Glomerular endothelial cell (primary cell): ENCODE measurements at regions not wholly inside any gene's neighbourhood (a gene's known extent, or its start where the extent isn't known, plus 50 kb on each side); places are given as distances from the start of the nearest gene placed in this dataset.
A peak's percentile ranks its signal among the peaks of the same experiment; 100 is the strongest.

Experiments used
- DNase-seq: peaks from one replicate; pipeline ENCODE4 v3.0.0-alpha.2; 2011; ENCODE audit warnings: low read depth, low spot score; ENCODE audit errors: extremely low read depth

DNA sequence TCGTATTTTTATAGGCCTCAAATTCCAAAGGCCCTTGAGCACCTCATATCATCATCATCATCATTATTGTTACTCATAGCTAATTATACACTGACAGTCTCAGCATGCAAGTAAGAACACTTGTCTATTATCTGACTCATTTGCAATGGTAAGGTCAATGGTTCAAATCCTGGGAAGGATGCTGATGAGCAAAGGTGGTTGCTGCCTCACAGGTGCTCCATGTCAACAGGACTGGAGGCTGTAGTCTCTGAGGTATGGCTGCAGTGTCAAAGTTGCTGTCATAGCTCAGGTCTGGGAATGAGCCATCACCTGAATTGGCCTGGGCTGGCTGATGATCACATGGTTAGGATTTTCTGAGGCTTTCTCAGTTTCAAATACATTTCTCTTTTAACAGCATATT lies 379.3 kb downstream of the BCL11A start:
- DNase-seq, result no peak

DNA sequence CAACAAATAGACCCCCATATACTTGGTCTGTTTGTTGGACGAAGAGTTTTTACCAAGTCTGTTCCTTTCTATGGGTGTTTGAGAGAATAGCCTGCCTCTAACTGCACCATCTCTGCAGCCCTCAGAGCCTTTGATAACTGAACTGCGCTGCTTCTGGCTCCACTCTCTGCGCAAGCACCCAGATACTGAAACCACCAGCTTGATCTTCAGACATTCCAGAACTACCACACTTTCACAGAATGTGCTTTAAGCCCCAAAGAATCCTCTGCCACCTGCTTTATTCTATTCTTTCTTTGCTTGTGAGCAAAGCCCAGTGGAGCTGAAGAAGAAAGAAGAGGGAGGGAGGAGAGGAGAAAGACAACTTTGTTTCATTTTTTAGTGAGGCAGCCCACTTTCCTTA lies 380.7 kb downstream of the BCL11A start:
- no peak for DNase-seq

DNA sequence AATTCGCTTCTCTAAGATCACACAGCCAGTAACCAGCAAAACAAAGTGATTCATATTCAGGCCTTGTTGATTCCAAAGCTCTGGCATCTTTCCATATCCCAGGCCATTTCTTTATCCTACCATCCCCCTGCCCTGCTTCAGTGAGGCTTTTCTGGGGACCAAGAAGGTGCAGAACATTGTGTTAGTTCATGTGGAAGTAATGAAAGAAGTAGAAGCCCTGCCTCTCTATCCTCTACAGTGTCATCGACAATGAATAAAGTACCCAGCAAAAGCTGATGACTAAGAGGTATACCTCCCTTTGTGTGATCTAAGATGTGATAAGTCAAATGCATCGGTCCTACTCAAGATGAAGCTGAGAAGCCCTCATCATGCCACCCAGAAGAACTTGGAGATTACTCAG lies 383.2 kb downstream of the BCL11A start:
- DNase-seq, result no peak

DNA sequence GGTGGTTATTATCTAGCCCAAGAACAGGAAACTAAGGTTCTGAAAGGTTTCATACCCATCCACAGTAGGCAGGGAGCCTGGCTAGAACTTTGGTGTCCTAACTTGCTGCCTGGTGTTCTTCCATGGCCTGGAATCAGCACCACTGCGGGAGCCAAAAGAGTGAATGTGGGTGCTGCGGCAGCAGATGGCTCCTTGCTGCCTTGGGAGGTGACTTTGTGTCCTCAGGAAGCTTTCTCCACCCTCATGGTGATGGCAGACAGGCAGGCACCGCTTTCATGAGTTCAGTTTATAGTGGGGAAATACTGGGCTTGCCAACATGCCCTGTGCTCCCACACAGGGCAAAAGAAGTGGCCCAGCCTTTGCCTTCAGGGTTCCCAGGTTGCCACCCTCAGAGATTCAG lies 385.2 kb downstream of the BCL11A start:
- no peak for DNase-seq

DNA sequence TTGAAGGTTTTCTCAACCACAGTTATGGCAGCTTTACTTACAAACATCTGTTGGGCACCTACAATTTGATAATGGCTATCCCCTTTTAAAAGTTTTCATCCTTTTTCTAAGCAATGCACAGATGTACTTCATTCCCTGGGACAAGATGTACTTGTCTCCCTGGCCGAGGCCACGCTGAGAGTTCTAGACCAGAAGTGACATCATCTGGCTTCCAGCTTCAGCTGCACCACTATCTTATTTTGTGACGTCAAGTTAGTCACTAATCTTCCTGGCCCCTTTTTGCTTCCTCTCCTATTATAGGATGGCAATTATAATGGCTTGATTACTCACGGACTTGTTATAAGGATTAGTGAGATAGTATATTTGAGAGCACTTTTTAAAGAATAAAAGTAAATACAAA lies 386.4 kb downstream of the BCL11A start:
- DNase-seq, result no peak

DNA sequence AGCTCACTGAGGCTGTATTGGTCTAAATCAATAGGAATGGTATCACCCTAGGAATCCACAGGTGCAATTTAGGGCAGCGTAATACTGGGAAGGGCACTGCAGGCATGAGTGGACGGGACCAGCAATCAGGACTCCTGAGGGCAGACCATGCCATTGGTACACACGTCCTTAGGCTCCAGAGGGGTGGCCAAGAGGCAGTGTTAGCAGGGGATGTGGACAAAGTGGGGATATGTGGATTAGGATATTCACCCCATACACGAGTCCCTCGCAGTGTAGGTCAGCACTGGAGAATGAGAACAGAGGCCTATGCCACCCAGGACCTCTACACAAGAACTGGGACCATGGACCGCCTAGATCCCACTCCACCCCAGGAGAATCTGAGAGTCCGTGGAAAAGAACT lies 389.8 kb downstream of the BCL11A start:
- DNase-seq, result no peak

DNA sequence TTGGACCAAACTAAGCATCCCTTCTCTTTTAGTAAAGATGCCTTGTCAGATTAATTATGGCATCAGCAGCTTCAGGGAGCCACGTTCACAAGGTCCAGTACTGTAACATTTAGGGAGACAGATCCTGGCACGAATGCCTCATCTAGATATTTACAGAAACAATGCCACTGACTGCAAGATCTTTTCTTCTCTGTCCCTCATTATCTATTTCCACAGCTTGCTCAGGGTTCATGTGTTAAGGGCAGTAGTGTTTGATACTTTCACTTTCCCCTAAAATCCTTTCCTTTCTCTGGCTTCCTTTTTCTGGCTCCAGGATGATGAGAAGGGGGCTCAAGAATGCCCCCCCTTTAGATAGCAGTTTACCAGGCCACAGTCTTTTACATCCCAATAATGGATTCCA lies 393.9 kb downstream of the BCL11A start:
- DNase-seq, result no peak

DNA sequence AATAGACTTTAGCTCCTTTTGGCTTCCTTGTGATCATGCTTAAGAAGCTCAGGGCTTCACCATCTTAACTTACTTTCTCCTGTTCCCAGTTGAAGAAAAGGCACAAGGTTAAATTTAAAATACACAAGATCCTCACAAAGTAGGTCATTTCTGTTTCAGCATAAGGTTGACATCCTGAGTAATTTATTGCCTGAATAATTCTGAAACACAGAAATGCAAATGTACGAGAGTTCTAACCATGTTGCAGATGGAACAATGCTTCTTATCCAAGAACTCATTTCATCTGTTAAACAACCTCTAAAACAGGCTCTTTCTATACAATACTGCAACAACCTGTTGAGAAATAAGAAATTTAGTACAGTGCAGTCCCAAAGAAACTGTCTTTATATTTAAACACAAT lies 395.2 kb downstream of the BCL11A start:
- no peak for DNase-seq

DNA sequence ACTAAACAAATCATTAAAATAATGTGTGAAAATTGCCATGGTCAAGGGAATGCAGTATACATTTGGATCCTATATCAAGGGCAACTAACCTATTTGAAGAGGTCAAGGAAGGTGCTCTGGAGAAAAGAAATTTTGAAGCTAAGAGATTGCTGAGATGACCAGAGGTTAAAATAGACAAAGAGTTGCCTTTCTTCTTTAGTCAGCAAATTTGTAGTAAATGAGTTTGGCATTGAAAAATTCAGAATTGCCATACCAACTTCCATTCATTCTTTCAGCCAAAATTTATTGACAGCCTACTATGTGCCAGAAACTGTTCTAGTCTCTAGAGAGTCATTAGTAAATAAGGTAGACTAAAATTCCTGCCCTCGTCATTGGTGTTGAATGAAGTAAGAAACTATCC lies 396.2 kb downstream of the BCL11A start:
- DNase-seq, result no peak

DNA sequence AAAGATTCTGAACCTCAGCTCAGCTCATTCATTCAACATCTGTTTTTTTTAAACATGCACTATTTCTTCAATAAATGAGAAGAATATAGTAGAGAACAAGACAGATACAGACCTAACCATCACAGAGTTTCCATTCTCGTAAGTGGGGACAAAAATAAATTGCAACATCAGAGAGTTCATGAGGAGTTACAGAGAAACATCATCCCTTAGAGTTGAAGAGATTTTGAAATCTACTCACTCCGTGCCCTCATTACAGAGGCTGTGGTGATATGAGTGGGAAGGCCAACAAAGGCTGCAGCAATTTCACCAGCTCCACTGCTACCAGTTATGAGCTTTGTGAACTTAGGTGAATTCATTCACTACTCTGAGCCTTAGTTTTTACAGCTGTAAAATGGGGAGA lies 399.3 kb downstream of the BCL11A start:
- no peak for DNase-seq

DNA sequence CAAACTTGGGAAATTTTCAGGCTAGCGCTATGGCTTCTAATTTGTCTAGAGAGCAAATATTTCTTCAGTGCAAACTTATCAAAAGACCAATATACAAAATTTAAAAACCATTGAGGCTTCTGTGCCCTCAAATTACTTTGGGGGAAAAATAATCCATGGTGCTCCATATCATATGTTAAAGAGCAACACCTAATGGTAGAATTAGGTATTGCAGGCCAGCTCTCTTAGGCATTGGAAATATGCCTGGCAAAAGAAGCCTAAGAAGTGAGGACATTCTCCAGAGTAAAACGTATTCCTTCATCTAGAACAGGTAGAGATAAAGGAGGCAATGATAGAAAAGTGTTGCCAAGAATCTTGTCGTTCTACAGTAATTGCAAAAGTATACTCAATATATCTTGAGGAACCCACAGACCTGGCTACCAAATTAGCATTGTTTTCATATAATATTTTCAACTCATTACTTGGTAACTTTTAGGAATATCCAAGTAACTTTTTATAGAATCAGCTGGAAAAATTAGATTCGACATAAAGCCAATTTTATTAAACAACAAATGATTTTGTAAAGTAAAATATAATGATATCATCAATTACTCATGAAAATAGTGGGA lies 401.1 kb downstream of the BCL11A start:
- peak; percentile 2 for DNase-seq

DNA sequence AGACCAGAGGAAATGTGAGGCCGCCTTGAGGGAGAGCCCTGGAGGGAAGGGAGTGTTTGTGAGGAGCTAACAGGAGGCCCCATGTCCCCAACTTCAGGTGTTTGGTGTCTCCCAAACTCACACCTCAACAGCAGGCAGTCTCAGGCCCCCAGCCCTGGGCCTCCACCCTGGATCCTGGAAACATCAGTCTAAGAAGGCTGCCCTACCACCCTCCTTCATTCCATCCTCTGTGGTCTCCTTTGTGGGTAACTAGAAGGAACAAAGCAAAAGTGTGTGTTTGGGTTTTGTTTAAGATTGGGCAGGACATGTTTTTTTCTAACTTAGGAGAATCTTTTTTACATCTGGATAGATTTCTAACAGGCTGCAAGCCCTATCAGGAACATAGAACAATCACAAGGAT lies 404.3 kb downstream of the BCL11A start:
- DNase-seq, result no peak

DNA sequence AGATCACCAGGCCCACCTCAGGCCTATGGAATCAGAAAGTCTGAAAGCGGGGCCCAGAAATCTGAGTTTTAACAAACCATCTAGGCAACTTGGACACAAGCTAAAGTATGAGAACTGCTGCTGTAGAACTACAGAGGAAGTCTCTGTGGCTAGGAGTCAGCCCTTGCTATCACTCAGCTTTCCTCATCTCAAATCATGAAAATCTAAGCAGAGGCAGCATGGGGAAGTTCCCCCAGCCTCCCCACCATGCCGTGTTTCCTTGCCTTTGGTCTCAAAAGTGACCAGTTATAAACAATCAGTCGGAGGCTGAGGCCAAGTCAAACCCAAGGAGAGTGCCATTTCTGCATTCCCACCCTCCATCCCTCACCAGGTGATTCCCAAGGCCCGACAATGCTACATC lies 404.7 kb downstream of the BCL11A start:
- no peak for DNase-seq

DNA sequence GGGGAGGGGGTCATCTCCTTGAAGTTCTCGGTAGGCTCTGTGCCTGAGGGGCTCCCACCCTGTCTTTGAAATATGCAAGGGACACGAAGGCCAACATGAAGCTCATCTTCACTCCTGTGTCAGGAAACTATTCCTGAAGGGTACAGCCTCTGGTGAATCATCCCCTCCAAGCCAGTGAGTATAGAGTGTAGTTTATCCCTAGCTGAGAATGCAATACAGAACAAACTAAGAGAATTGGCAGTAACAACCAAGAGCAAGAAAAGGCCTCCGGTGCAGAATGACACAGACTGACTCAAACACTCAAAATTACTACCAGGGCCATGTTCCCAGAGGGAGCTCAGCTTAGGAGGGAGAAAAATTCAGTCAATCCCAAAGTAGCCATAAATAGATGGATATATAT lies 413.3 kb downstream of the BCL11A start:
- DNase-seq, result no peak

DNA sequence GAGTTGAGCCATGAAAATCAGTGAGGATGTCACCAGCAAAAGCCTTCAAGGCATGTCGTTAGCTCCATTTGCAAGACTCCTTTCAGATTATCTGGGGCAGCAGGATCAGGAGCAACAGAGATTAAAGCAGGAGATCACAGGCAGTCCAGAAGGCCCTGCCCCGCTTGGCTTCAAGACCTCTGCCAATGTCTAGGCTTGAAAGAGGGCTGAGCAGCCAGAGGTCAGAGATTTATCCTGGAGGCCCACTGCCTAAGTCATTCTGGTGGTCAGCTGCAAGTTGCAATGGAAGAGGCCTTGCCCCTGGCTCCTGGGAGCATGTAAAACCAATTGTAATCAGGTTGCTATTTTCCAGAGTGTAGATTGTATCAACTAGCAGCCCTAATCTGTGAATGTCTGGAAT lies 416.5 kb downstream of the BCL11A start:
- no peak for DNase-seq

DNA sequence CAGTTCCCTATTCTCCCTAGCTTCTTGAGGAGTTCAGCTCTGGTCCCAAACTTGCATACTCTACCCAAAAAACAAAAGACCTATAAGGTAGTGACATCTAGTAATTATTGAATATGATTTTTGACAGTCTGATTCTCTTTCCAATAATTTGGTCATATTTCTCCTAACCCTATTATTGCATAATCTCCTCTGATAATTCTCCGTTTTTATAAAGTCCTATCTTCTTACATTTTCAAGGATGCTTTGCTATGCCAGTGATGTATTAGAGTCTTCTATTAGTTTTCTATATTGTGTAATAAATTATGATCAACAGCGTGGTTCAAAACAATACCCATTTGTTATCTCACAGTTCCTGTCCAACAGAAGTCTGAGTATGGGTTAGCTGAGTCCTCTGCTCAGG lies 426.3 kb downstream of the BCL11A start:
- DNase-seq, result no peak

DNA sequence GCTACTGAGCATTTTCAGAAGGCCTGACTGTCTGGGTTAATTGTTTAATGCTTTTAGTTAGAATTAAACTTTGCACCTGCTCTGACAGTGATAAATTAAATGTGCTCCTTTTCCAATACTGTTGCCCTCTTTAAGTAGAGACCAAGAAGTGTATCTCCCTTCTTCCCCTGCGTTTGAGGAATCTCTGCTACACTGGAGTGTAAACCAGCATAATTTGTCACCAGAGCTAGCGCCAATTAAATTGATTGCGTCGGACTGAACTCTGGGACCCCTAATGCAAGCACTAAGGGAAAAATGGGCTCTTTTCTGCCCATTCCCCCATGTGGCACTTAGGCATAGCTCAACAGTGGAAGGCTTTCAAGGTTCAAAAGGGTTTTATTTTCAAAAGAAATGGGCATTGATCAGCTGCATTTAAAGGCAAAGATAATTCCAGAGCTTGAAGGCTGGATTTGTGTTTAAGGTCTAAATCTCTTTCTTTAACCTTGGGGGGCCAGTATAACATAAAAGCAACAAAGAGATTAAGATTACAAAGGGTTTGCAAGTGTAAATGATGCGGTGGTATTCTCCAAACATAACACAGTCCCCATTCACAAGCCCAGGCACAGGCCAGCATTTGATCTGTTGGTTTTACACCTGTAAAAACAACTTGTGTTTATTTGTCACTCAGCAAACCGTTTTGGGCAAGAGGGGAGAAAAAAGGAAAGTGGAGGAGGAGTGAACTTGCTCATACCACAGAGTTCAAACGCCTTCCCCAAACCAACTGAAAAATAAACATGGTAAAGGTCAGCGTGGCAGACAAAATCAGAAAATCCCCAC lies 427.6 kb downstream of the BCL11A start:
- DNase-seq, result no peak

DNA sequence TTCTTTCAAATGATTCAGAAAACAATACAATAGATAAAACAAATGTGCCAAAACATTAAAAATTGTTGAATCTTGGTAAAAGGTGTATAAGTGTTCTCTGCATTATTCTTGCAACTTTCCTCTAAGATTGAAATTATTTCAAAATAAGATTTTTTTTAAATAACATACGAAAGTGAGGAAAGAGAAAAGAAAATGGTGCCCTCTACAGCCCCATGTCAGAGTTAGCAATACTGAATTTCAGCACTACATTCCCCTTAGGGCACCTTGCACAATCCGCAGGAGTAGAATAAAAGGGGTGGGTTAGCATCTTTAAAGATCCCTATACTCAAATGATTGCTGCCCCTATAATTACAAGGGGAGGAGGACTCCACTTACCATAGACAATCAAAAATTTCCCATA lies 433.7 kb downstream of the BCL11A start:
- DNase-seq, result no peak

DNA sequence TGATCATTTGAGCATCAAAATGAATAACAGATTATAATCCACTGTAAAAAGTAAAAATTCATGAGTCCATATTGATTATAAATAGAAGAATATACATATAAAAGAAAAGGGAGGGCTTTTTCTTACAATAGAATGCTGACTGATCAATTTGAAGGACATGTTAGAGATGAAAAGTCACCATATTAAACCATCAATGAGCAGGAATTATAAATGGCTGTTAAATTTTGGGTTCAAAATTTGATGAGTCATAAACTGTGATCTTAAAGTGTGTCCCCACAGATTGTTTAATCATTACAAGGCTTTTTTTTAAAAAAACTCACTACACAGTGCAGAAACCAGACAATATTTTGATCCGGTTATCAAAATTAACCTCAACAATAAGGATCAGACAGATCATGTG lies 434.5 kb downstream of the BCL11A start:
- no peak for DNase-seq

DNA sequence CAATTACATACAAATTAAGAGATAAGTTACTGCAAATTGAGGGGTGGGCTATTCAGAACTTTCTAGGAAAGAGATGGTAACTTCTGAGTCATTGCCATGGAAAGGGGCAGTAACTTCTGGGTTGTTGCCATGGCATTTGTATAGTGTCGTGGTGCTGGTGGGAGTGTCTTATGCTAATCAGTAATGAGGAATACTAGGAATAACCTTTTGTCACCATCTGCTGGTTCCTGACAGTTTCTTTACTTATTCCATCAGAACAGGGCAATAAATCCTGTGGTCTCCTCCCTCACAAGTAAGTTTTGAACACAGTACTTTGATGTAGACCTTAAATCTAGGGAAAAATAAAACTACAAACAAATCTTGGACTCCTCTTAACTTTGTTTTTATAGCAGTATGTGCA lies 435.4 kb downstream of the BCL11A start:
- DNase-seq, result no peak

DNA sequence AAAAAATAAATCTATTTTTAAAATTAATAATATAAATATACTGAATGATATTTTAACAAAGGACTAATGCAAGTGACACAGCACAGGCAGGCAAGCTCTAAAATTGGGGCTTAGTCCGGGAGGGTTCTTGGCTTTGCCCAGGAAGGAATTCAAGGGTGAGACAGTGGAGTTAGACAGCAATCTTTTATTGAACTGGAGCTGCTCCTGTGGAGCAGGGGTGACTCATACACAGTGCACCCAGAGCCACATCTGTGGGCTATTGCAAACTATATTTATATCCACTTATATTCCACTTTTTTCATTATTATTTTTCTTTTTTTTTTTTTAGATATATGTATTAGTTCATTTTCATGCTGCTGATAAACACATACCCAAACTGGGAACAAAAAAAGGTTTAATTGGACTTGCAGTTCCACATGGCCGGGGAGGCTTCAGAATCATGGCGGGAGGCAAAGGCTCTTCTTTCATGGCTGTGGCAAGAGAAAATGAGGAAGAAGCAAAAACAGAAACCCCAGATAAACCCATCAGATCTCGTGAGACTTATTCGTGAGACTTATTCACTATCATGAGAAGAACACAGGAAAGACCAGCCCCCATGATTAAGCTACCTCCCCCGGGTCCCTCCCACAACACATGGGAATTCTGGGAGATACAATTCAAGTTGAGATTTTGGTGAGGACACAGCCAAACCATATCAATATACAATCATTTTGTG lies 437.1 kb downstream of the BCL11A start:
- no peak for DNase-seq

DNA sequence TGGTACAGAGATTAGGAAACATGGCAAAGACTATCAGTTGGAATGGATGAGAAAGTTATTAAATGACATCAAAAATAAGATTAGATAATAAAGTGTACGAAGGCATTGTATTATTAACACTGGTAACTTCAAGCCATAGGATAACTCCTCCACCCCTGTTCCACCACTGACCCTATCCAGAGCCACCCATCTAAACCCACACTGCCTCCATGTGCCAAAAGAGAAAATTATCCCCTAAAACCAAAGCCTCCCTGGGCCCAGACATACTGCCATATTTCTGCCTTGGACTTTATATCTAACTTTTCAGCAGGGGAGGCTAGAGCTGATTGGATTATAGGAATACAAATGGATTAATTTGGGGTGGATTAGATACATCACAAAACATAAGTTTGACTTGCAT lies 443.7 kb downstream of the BCL11A start:
- no peak for DNase-seq
